ENCODE measurements at regions not wholly inside any gene's neighbourhood (a gene's known extent, or its start where the extent isn't known, plus 50 kb on each side); places are given as distances from the start of the nearest gene placed in this dataset.

- TF ChIP-seq EZH2 (IDR thresholded peaks at IDR 0.05; ENCODE audit: low read depth, low read length, severe bottlenecking), result no peak
- no peak for TF ChIP-seq POLR2A (IDR thresholded peaks at IDR 0.05; ENCODE audit: control extremely low read depth in 1 of 2, low read depth in 2 of 2, low read length in 2 of 2)
- TF ChIP-seq MAFK (IDR thresholded peaks at IDR 0.05; ENCODE audit: low read depth, low read length), result no peak
- TF ChIP-seq CTCF (IDR thresholded peaks at IDR 0.05; ENCODE audit: control extremely low read depth in 1 of 3, insufficient read depth in 1 of 3, low read depth in 1 of 3, low read length in 3 of 3), result no peak
- no peak for TF ChIP-seq POLR2AphosphoS5 (IDR thresholded peaks at IDR 0.05; ENCODE audit: low read depth, low read length)
- TF ChIP-seq CREB1 (IDR thresholded peaks at IDR 0.05), result no peak
- TF ChIP-seq EGR1 (IDR thresholded peaks at IDR 0.05; ENCODE audit: borderline replicate concordance, low read depth, low read length), result no peak
- TF ChIP-seq RFX5 (IDR thresholded peaks at IDR 0.05; ENCODE audit: borderline replicate concordance, low read depth, low read length), result no peak
- TF ChIP-seq RNF2 (IDR thresholded peaks at IDR 0.05; ENCODE audit: borderline replicate concordance, low read depth, low read length, missing control alignments, poor library complexity, severe bottlenecking), result no peak
- no peak for TF ChIP-seq KDM1A (IDR thresholded peaks at IDR 0.05; ENCODE audit: borderline replicate concordance, low read length)
- no peak for TF ChIP-seq KDM5A (IDR thresholded peaks at IDR 0.05; ENCODE audit: low read length)
Measured at GRCh38 chr5:6812091-6812490, 98.9 kb downstream of the TENT4A start.

All from H1 (cell line).